ENCODE measurements at regions not wholly inside any gene's neighbourhood (a gene's known extent, or its start where the extent isn't known, plus 50 kb on each side); places are given as distances from the start of the nearest gene placed in this dataset.

DNA sequence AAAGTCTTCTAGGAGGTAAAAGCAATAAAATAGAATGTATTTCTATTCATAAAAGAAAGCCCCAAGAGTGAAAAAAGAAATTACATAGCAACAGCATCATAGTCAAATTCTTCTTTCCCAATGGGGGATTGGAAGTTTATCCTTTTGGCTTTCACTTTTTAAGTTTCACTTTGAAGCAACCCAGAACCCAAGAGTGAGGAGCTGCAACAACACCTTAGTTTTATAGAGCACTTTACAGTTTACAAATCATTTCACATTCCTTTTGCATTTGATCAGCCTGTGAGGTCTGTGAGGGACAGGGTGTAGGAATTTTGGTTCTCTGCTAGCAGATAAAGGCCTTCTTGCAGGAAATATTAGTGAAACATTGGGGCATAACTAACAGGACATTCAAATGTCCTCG is 112.0 kb upstream of the NDP start:
- WGBS, 2 donors: 44 to 67% methylated on average over 1 of the region's 1 CpG
- Histone ChIP-seq H3K36me3 (ENCODE audit: low read depth, missing control alignments) (no peaks in the 10 kb centered on the region), H3K4me1 (no peaks in the 10 kb centered on the region), H3K9me3 (no peaks in the 10 kb centered on the region), H3K27me3 (no peaks in the 10 kb centered on the region), H3K4me3 (no peak overlapping the region), H3K27ac (no peak overlapping the region)
- no peak for TF ChIP-seq POLR2A (IDR thresholded peaks at IDR 0.05)
- TF ChIP-seq, protein P1, sequence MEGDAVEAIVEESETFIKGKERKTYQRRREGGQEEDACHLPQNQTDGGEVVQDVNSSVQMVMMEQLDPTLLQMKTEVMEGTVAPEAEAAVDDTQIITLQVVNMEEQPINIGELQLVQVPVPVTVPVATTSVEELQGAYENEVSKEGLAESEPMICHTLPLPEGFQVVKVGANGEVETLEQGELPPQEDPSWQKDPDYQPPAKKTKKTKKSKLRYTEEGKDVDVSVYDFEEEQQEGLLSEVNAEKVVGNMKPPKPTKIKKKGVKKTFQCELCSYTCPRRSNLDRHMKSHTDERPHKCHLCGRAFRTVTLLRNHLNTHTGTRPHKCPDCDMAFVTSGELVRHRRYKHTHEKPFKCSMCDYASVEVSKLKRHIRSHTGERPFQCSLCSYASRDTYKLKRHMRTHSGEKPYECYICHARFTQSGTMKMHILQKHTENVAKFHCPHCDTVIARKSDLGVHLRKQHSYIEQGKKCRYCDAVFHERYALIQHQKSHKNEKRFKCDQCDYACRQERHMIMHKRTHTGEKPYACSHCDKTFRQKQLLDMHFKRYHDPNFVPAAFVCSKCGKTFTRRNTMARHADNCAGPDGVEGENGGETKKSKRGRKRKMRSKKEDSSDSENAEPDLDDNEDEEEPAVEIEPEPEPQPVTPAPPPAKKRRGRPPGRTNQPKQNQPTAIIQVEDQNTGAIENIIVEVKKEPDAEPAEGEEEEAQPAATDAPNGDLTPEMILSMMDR (IDR thresholded peaks at IDR 0.05): no peak
- no peak for DNase-seq
- intact Hi-C loops (cut with DNase I; ENCODE audit: low total_unique reads): no loop called here

DNA sequence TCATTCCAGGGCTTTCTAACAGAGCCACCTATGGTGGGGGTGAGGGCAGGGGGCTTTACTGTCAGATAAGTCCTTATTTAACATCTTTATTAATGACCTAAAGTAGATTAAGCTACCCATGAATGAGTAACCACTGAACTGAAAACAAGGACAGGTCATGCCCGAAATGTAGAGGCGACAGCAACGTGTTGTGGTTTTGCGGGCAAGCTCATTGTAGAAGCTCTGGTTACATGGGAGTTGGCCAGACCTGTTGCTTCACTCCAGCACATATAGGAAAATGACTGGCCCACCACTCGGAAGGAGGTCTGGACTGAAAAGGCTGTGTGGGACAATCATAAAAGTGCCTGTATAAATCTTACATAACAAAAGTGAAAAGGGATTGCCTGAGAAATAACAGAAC is 109.6 kb upstream of the NDP start:
- no peak for DNase-seq
- no peak overlapping the region for H3K4me3 ChIP-seq
- H3K9me3 ChIP-seq: no peaks in the 10 kb centered on the region
- TF ChIP-seq POLR2A (IDR thresholded peaks at IDR 0.05): no peak
- TF ChIP-seq, protein P1 (IDR thresholded peaks at IDR 0.05): no peak
- H3K27ac ChIP-seq: no peak overlapping the region
- 70 to 95% methylated on average over 4 to 5 of the region's 5 CpGs for WGBS, 2 donors
- H3K27me3 ChIP-seq: no peaks in the 10 kb centered on the region
- H3K4me1 ChIP-seq: no peaks in the 10 kb centered on the region
- H3K36me3 ChIP-seq (ENCODE audit: low read depth, missing control alignments): no peaks in the 10 kb centered on the region
- intact Hi-C loops (cut with DNase I; ENCODE audit: low total_unique reads): no loop called here

DNA sequence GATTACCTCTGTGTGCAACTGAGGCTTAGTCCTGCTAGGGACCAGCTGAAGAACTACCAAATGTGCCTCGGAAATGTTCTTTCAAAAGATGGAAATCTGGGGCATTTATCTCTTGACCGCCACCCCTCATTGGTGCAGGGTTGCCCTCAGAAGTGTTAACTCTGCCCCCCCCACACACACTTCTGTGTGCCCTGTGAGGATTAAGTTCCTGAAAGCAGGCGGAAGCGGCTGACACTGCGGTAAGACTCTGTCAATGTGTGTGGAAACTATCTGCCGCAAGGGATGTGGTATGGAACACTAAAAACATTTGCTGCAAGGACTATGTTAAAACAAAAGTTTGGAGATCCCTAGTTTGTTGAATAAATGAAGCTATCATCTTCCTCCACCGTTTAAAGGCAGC is 106.9 kb upstream of the NDP start:
- no peaks in the 10 kb centered on the region for H3K9me3 ChIP-seq
- intact Hi-C loops (cut with DNase I; ENCODE audit: low total_unique reads): no loop called here
- no peak for DNase-seq

DNA sequence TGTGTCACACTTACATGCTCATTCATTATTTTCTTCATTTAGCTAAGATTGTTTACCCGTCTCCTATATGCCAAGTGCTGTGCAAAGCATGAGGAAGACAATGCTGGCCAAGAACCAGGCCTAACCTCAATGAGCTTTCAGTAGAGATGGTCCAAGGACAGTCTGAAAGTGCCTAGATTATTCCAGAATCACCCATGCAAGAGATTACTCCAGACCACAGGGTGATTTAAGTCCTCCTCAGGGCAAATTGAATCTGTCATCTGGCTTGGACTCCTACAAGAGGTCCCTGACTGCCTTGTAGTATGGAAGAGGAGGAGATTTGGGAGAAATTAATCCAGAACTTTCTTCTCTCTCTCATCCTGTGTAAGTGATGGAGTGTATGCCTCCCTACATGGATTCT is 99.4 kb upstream of the NDP start:
- no peaks in the 10 kb centered on the region for H3K9me3 ChIP-seq
- no peaks in the 10 kb centered on the region for H3K36me3 ChIP-seq (ENCODE audit: low read depth, missing control alignments)
- TF ChIP-seq, protein P1 (IDR thresholded peaks at IDR 0.05): no peak
- no peak for TF ChIP-seq POLR2A (IDR thresholded peaks at IDR 0.05)
- no peaks in the 10 kb centered on the region for H3K4me1 ChIP-seq
- H3K27ac ChIP-seq: no peak overlapping the region
- H3K4me3 ChIP-seq: no peak overlapping the region
- no peak for DNase-seq
- H3K27me3 ChIP-seq: no peaks in the 10 kb centered on the region
- intact Hi-C loops (cut with DNase I; ENCODE audit: low total_unique reads): no loop called here
- WGBS, 2 donors: 50 to 93% methylated on average over 1 of the region's 1 CpG

More for the DNA sequence above, 106.9 kb upstream of the NDP start:
- TF ChIP-seq, protein P1 (IDR thresholded peaks at IDR 0.05): no peak
- TF ChIP-seq POLR2A (IDR thresholded peaks at IDR 0.05): no peak
- Histone ChIP-seq H3K27me3 (no peaks in the 10 kb centered on the region), H3K36me3 (ENCODE audit: low read depth, missing control alignments) (no peaks in the 10 kb centered on the region), H3K4me3 (no peak overlapping the region), H3K27ac (no peak overlapping the region), H3K4me1 (no peaks in the 10 kb centered on the region)
- 55 to 73% methylated on average over 7 of the region's 7 CpGs for WGBS, 2 donors

DNA sequence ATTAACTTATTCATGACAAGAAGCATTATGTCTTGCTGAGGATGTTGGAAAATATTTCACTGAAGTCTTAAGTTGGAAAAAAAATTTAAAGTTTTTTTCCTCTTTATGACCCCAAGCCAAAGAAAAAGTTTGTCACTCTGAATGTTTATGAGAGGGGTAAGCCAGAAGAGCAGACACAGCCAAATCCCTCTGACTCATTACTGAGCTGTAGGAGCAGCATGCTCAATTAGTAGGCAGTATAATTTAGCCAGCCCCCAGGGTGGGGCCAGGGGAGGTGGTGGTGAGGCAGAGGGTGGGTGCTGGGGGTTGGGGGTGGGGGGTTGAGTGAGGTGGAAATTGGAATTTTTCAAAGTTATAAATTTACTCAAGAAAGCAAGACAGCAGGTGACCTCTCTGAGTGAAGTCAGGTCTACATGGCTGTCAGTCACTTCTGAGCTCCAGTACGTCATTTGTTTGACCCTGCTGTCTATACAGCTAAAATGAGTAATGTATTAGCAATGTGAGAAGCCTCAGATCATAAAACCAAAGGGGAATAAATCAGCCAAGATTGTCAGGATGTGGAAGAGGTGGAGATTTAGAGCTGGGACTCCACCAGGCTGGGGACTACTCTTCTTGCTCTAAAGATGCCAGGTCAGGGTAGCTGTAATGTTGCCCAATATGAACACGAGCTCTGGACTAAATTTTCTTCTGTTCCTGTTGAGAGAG is 98.8 kb upstream of the NDP start:
- TF ChIP-seq POLR2A (IDR thresholded peaks at IDR 0.05): no peak
- TF ChIP-seq, protein P1 (IDR thresholded peaks at IDR 0.05): no peak
- intact Hi-C loops (cut with DNase I; ENCODE audit: low total_unique reads): no loop called here
- WGBS, 2 donors: 95 to 100% methylated on average over 2 of the region's 2 CpGs

More for the DNA sequence above, 98.8 kb upstream of the NDP start:
- Histone ChIP-seq H3K27ac (no peak overlapping the region), H3K27me3 (no peaks in the 10 kb centered on the region), H3K4me1 (no peaks in the 10 kb centered on the region), H3K36me3 (ENCODE audit: low read depth, missing control alignments) (no peaks in the 10 kb centered on the region), H3K9me3 (no peaks in the 10 kb centered on the region), H3K4me3 (no peak overlapping the region)
- DNase-seq: no peak
